HepG2 (cell line): ENCODE measurements at regions not wholly inside any gene's neighbourhood (a gene's known extent, or its start where the extent isn't known, plus 50 kb on each side); places are given as distances from the start of the nearest gene placed in this dataset.
A peak's percentile ranks its signal among the peaks of the same experiment; 100 is the strongest.

Experiments used
- CREB1 ChIP-seq, 2 experiments: fragments of 450-650 bp in 1 of 2; IDR thresholded peaks; 2 replicates each; pipeline ENCODE4 v1.6.1; 2016 to 2017; ENCODE audit warnings: control low read depth in 1 of 2, mild to moderate bottlenecking in 1 of 2, missing compliant biosample characterization in 1 of 2, missing genetic modification characterization in 1 of 2
- HBP1 ChIP-seq: IDR thresholded peaks from 2 replicates; pipeline ENCODE4 v1.6.1; 2016; ENCODE audit warnings: low read depth, control low read depth
- ISX ChIP-seq: sonication (generic); formaldehyde crosslinking; conservative IDR thresholded peaks from 2 replicates; pipeline ENCODE4 v1.5.0; 2020; ENCODE audit warnings: missing genetic modification reagents
- NFAT5 ChIP-seq: sonication (generic); formaldehyde crosslinking; IDR thresholded peaks from 2 replicates; pipeline ENCODE4 v1.4.0; 2020; ENCODE audit warnings: missing genetic modification reagents
- RBM39 ChIP-seq: fragments of 200-400 bp; formaldehyde crosslinking; IDR thresholded peaks from one replicate; pipeline ENCODE4 v1.6.1; 2018; ENCODE audit warnings: antibody characterized with exemption, mild to moderate bottlenecking, low read depth, low read length; ENCODE audit not compliant: poor library complexity, severe bottlenecking
- SKIL ChIP-seq: sonication (generic); formaldehyde crosslinking; IDR thresholded peaks from 2 replicates; pipeline ENCODE4 v1.8.0; 2022; ENCODE audit warnings: missing genetic modification reagents, mild to moderate bottlenecking, moderate library complexity, borderline replicate concordance
- SMAD1 ChIP-seq: sonication (generic); formaldehyde crosslinking; IDR thresholded peaks from 2 replicates; pipeline ENCODE4 v1.4.0; 2020; ENCODE audit warnings: missing genetic modification reagents, low read depth, mild to moderate bottlenecking, borderline replicate concordance
- TP53 ChIP-seq: sonication (generic); formaldehyde crosslinking; conservative IDR thresholded peaks from 2 replicates; pipeline ENCODE4 v1.4.0; 2020; ENCODE audit warnings: missing genetic modification reagents
- ZHX1 ChIP-seq: sonication (generic); formaldehyde crosslinking; IDR thresholded peaks from 2 replicates; pipeline ENCODE4 v1.8.1; 2022; ENCODE audit warnings: low read depth, mild to moderate bottlenecking, missing genetic modification reagents
- ZNF232 ChIP-seq: sonication (generic); formaldehyde crosslinking; IDR thresholded peaks from 2 replicates; pipeline ENCODE4 v1.4.0; 2020; ENCODE audit warnings: missing genetic modification reagents, borderline replicate concordance

GRCh38 chr18:79588636-79589481, 90.7 kb upstream of the CTDP1 start (continued):
- TF ChIP-seq ISX (0 out of 2 replicates have a peak, but pooled peaks have one; percentile 70), ZHX1 (CRISPR knock-in tag) (peak; percentile 73; the same call in 1 of the 2 replicates), TP53 (0 out of 2 replicates have a peak, but pooled peaks have one; percentile 50), NFAT5 (CRISPR knock-in tag) (peak; percentile 67; the same call in 1 of the 2 replicates), HBP1 (CRISPR knock-in tag) (0 out of 2 replicates have a peak, but pooled peaks have one; percentile 29), CREB1 (IDR thresholded peaks at IDR 0.05) (no peak), CREB1 (CRISPR knock-in tag; IDR thresholded peaks at IDR 0.05) (no peak), ZNF232 (CRISPR knock-in tag) (peak; percentile 87; the same call in 1 of the 2 replicates), SMAD1 (CRISPR knock-in tag) (no peak), RBM39 (no peak), SKIL (CRISPR knock-in tag) (no peak; the same call in 1 of the 2 replicates)
